ENCODE measurements at regions not wholly inside any gene's neighbourhood (a gene's known extent, or its start where the extent isn't known, plus 50 kb on each side); places are given as distances from the start of the nearest gene placed in this dataset.

- no peak overlapping the region for H3K4me3 ChIP-seq (ENCODE audit: low read length)
- no peaks in the 10 kb centered on the region for H3K9me2 ChIP-seq (replicated peaks; ENCODE audit: control insufficient read depth, low read length)
- H3K27ac ChIP-seq (ENCODE audit: low read depth, low read length), result no peak overlapping the region
- no peak overlapping the region for H3K4me2 ChIP-seq (ENCODE audit: low read length)
- no peaks in the 10 kb centered on the region for H3K79me2 ChIP-seq (ENCODE audit: control insufficient read depth, low read length)
- no peaks in the 10 kb centered on the region for H3F3A ChIP-seq (ENCODE audit: control insufficient read depth, insufficient read depth)
- TF ChIP-seq EZH2phosphoT487 (IDR thresholded peaks at IDR 0.05; ENCODE audit: borderline replicate concordance, low read length), result no peak
- no peak for TF ChIP-seq CTCF (IDR thresholded peaks at IDR 0.05; ENCODE audit: low read depth, low read length, poor library complexity, severe bottlenecking)
- no peaks in the 10 kb centered on the region for H4K20me1 ChIP-seq (ENCODE audit: control insufficient read depth, insufficient read depth, low read depth, low read length)
- no peaks in the 10 kb centered on the region for H3K36me3 ChIP-seq (ENCODE audit: control insufficient read depth, low read length)
- no peaks in the 10 kb centered on the region for H3K9me3 ChIP-seq (ENCODE audit: control insufficient read depth, insufficient read depth, low read length)
- peaks cover 5% of the 10 kb centered on the region for H3K27me3 ChIP-seq (ENCODE audit: control insufficient read depth, low read length)
- no peaks in the 10 kb centered on the region for H3K4me1 ChIP-seq (ENCODE audit: control insufficient read depth, low read length)
These were observed 396.7 kb upstream of the JARID2 start for GRCh38 chr6:14849185-14849584.

- Histone ChIP-seq H3K79me2 (ENCODE audit: control insufficient read depth, low read length) (no peaks in the 10 kb centered on the region), H3K9me2 (replicated peaks; ENCODE audit: control insufficient read depth, low read length) (no peaks in the 10 kb centered on the region), H3F3A (ENCODE audit: control insufficient read depth, insufficient read depth) (no peaks in the 10 kb centered on the region), H3K4me2 (ENCODE audit: low read length) (no peak overlapping the region), H3K27ac (ENCODE audit: low read depth, low read length) (no peak overlapping the region), H3K4me1 (ENCODE audit: control insufficient read depth, low read length) (no peaks in the 10 kb centered on the region), H3K27me3 (ENCODE audit: control insufficient read depth, low read length) (peaks cover 5% of the 10 kb centered on the region), H4K20me1 (ENCODE audit: control insufficient read depth, insufficient read depth, low read depth, low read length) (no peaks in the 10 kb centered on the region), H3K4me3 (ENCODE audit: low read length) (no peak overlapping the region), H3K9me3 (ENCODE audit: control insufficient read depth, insufficient read depth, low read length) (no peaks in the 10 kb centered on the region), H3K36me3 (ENCODE audit: control insufficient read depth, low read length) (no peaks in the 10 kb centered on the region)
- TF ChIP-seq CTCF (IDR thresholded peaks at IDR 0.05; ENCODE audit: low read depth, low read length, poor library complexity, severe bottlenecking) (no peak), EZH2phosphoT487 (IDR thresholded peaks at IDR 0.05; ENCODE audit: borderline replicate concordance, low read length) (no peak)
These were observed 394.6 kb upstream of the JARID2 start for GRCh38 chr6:14851281-14851680.

GRCh38 chr6:14852375-14852774, 393.5 kb upstream of the JARID2 start:
- Histone ChIP-seq H3K4me1 (ENCODE audit: control insufficient read depth, low read length) (no peaks in the 10 kb centered on the region), H3K9me2 (replicated peaks; ENCODE audit: control insufficient read depth, low read length) (no peaks in the 10 kb centered on the region), H3K4me2 (ENCODE audit: low read length) (no peak overlapping the region), H3K4me3 (ENCODE audit: low read length) (no peak overlapping the region), H3F3A (ENCODE audit: control insufficient read depth, insufficient read depth) (no peaks in the 10 kb centered on the region), H3K79me2 (ENCODE audit: control insufficient read depth, low read length) (no peaks in the 10 kb centered on the region), H3K36me3 (ENCODE audit: control insufficient read depth, low read length) (no peaks in the 10 kb centered on the region), H3K27ac (ENCODE audit: low read depth, low read length) (no peak overlapping the region), H4K20me1 (ENCODE audit: control insufficient read depth, insufficient read depth, low read depth, low read length) (no peaks in the 10 kb centered on the region), H3K27me3 (ENCODE audit: control insufficient read depth, low read length) (peaks cover 5% of the 10 kb centered on the region), H3K9me3 (ENCODE audit: control insufficient read depth, insufficient read depth, low read length) (no peaks in the 10 kb centered on the region)
- no peak for TF ChIP-seq EZH2phosphoT487 (IDR thresholded peaks at IDR 0.05; ENCODE audit: borderline replicate concordance, low read length)
- TF ChIP-seq CTCF (IDR thresholded peaks at IDR 0.05; ENCODE audit: low read depth, low read length, poor library complexity, severe bottlenecking), result no peak

GRCh38 chr6:14856177-14856576, 389.7 kb upstream of the JARID2 start:
- Histone ChIP-seq H3K36me3 (ENCODE audit: control insufficient read depth, low read length) (no peaks in the 10 kb centered on the region), H3K27ac (ENCODE audit: low read depth, low read length) (no peak overlapping the region), H3K79me2 (ENCODE audit: control insufficient read depth, low read length) (no peaks in the 10 kb centered on the region), H3K4me2 (ENCODE audit: low read length) (no peak overlapping the region), H3K27me3 (ENCODE audit: control insufficient read depth, low read length) (peaks cover 5% of the 10 kb centered on the region), H4K20me1 (ENCODE audit: control insufficient read depth, insufficient read depth, low read depth, low read length) (no peaks in the 10 kb centered on the region), H3K4me3 (ENCODE audit: low read length) (no peak overlapping the region), H3K9me2 (replicated peaks; ENCODE audit: control insufficient read depth, low read length) (no peaks in the 10 kb centered on the region), H3K4me1 (ENCODE audit: control insufficient read depth, low read length) (no peaks in the 10 kb centered on the region), H3K9me3 (ENCODE audit: control insufficient read depth, insufficient read depth, low read length) (no peaks in the 10 kb centered on the region), H3F3A (ENCODE audit: control insufficient read depth, insufficient read depth) (no peaks in the 10 kb centered on the region)
- TF ChIP-seq EZH2phosphoT487 (IDR thresholded peaks at IDR 0.05; ENCODE audit: borderline replicate concordance, low read length), result no peak
- TF ChIP-seq CTCF (IDR thresholded peaks at IDR 0.05; ENCODE audit: low read depth, low read length, poor library complexity, severe bottlenecking), result no peak
